ENCODE measurements at regions not wholly inside any gene's neighbourhood (a gene's known extent, or its start where the extent isn't known, plus 50 kb on each side); places are given as distances from the start of the nearest gene placed in this dataset.

GRCh38 chr2:15788455-15788829 lies 151.9 kb upstream of the MYCN start:
- no peak for TF ChIP-seq CTCF (conservative IDR thresholded peaks at IDR 0.05; ENCODE audit: low read length)

GRCh38 chr2:15788830-15789229 lies 151.5 kb upstream of the MYCN start:
- no peak overlapping the region for H3K4me3 ChIP-seq (ENCODE audit: low read length)
- DNase-seq (ENCODE audit: low read depth) = no peak
- no peak for TF ChIP-seq CTCF (conservative IDR thresholded peaks at IDR 0.05; ENCODE audit: low read length)

More at GRCh38 chr2:15788455-15788829, 151.9 kb upstream of the MYCN start:
- no peak overlapping the region for H3K4me3 ChIP-seq (ENCODE audit: low read length)
- DNase-seq (ENCODE audit: low read depth) = no peak

GRCh38 chr2:15789381-15790062 lies 150.8 kb upstream of the MYCN start:
- TF ChIP-seq CTCF (conservative IDR thresholded peaks at IDR 0.05; ENCODE audit: low read length) = no peak
- no peak for DNase-seq (ENCODE audit: low read depth)
- H3K4me3 ChIP-seq (ENCODE audit: low read length) = no peak overlapping the region

- H3K4me3 ChIP-seq (ENCODE audit: low read length) = no peak overlapping the region
- no peak for DNase-seq (ENCODE audit: low read depth)
- TF ChIP-seq CTCF (conservative IDR thresholded peaks at IDR 0.05; ENCODE audit: low read length) = no peak
Measured at GRCh38 chr2:15790326-15790725, 150.0 kb upstream of the MYCN start.

GRCh38 chr2:15790838-15791237 lies 149.5 kb upstream of the MYCN start:
- no peak overlapping the region for H3K4me3 ChIP-seq (ENCODE audit: low read length)
- no peak for TF ChIP-seq CTCF (conservative IDR thresholded peaks at IDR 0.05; ENCODE audit: low read length)
- DNase-seq (ENCODE audit: low read depth) = no peak

- no peak overlapping the region for H3K4me3 ChIP-seq (ENCODE audit: low read length)
Measured at GRCh38 chr2:15791294-15791693, 149.1 kb upstream of the MYCN start.

More at GRCh38 chr2:15791294-15791693, 149.1 kb upstream of the MYCN start:
- no peak for DNase-seq (ENCODE audit: low read depth)
- no peak for TF ChIP-seq CTCF (conservative IDR thresholded peaks at IDR 0.05; ENCODE audit: low read length)

All from AG10803 (cell line).